ENCODE measurements at regions not wholly inside any gene's neighbourhood (a gene's known extent, or its start where the extent isn't known, plus 50 kb on each side); places are given as distances from the start of the nearest gene placed in this dataset.

DNA sequence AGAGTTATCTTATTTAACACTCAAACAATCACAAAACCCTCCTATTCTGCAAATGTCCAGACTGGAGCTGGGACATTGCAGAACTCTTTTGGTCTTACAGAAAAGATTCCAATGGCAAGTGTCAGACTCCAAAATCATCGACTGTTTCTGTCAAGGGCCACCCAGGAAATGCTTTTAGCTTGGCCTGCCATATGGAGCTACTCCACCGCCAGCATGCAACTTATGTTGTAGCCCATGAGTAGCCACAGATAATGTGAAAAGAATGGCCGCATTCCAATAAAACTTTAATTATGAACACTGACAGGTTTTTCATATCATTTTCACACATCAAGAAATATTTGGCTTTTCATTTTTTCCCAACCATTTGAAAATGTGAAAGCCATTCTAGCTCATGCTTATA, 57.5 kb downstream of the SYNE3 start:
- Histone ChIP-seq H3K4ac (ENCODE audit: low read depth, low read length) (no peak overlapping the region), H3K14ac (ENCODE audit: low read length) (no peak overlapping the region), H2BK5ac (ENCODE audit: low read depth, low read length, poor library complexity) (no peak overlapping the region), H4K12ac (ENCODE audit: low read depth, low read length) (no peak overlapping the region), H3K9me3 (ENCODE audit: insufficient read depth, low read depth, low read length) (no peaks in the 10 kb centered on the region), H3K79me1 (ENCODE audit: low read length) (no peaks in the 10 kb centered on the region), H3K4me3 (ENCODE audit: low read depth, low read length) (no peak overlapping the region), H3K4me1 (ENCODE audit: control insufficient read depth in 1 of 2, insufficient read depth in 2 of 2, low read length in 2 of 2) (peaks cover 0 to 4% of the 10 kb centered on the region in 2 experiments), H2BK12ac (ENCODE audit: low read length) (no peak overlapping the region), H3K79me2 (ENCODE audit: control insufficient read depth, insufficient read depth, low read length, poor library complexity) (no peaks in the 10 kb centered on the region), H3K9ac (ENCODE audit: low read length) (no peak overlapping the region), H3K23ac (ENCODE audit: low read length) (no peak overlapping the region), H3K18ac (ENCODE audit: low read length) (no peak overlapping the region), H2BK120ac (ENCODE audit: insufficient read depth, low read length, poor library complexity) (no peak overlapping the region), H4K8ac (ENCODE audit: low read depth, low read length) (no peak overlapping the region), H2AK5ac (ENCODE audit: low read length) (no peak overlapping the region), H3K27ac (ENCODE audit: low read depth, low read length) (no peak overlapping the region), H3K36me3 (ENCODE audit: control insufficient read depth in 1 of 2, insufficient read depth in 2 of 2, low read length in 2 of 2) (no peaks in the 10 kb centered on the region), H4K91ac (ENCODE audit: low read depth, low read length) (no peak overlapping the region), H3K4me2 (ENCODE audit: low read length) (no peak overlapping the region), H2AFZ (ENCODE audit: insufficient read depth, low read length, poor library complexity) (no peak overlapping the region), H3K27me3 (ENCODE audit: insufficient read depth, low read length) (no peaks in the 10 kb centered on the region)
- peak; percentile 44 to 60 for DNase-seq
- no CpG with 5 or more reads among the region's 3 CpGs for WGBS (ENCODE audit: extremely low coverage, insufficient coverage, insufficient read length)

- H3K27ac ChIP-seq (ENCODE audit: low read depth, low read length): no peak overlapping the region
- H3K4me2 ChIP-seq (ENCODE audit: low read length): no peak overlapping the region
- H4K91ac ChIP-seq (ENCODE audit: low read depth, low read length): no peak overlapping the region
- no peak for DNase-seq
- H2AK5ac ChIP-seq (ENCODE audit: low read length): no peak overlapping the region
- no peak overlapping the region for H2BK120ac ChIP-seq (ENCODE audit: insufficient read depth, low read length, poor library complexity)
- H2BK5ac ChIP-seq (ENCODE audit: low read depth, low read length, poor library complexity): no peak overlapping the region
- H3K9ac ChIP-seq (ENCODE audit: low read length): no peak overlapping the region
- H3K36me3 ChIP-seq (ENCODE audit: control insufficient read depth in 1 of 2, insufficient read depth in 2 of 2, low read length in 2 of 2): no peaks in the 10 kb centered on the region
- H3K9me3 ChIP-seq (ENCODE audit: insufficient read depth, low read depth, low read length): no peaks in the 10 kb centered on the region
- no peak overlapping the region for H2BK12ac ChIP-seq (ENCODE audit: low read length)
- no peak overlapping the region for H2AFZ ChIP-seq (ENCODE audit: insufficient read depth, low read length, poor library complexity)
- no peak overlapping the region for H3K18ac ChIP-seq (ENCODE audit: low read length)
- H3K14ac ChIP-seq (ENCODE audit: low read length): no peak overlapping the region
- no peak overlapping the region for H3K23ac ChIP-seq (ENCODE audit: low read length)
- no peaks in the 10 kb centered on the region for H3K79me2 ChIP-seq (ENCODE audit: control insufficient read depth, insufficient read depth, low read length, poor library complexity)
- H3K4me3 ChIP-seq (ENCODE audit: low read depth, low read length): no peak overlapping the region
- no peaks in the 10 kb centered on the region for H3K27me3 ChIP-seq (ENCODE audit: insufficient read depth, low read length)
- no peak overlapping the region for H3K4ac ChIP-seq (ENCODE audit: low read depth, low read length)
- H4K8ac ChIP-seq (ENCODE audit: low read depth, low read length): no peak overlapping the region
- no CpG with 5 or more reads among the region's 4 CpGs for WGBS (ENCODE audit: extremely low coverage, insufficient coverage, insufficient read length)
- H3K79me1 ChIP-seq (ENCODE audit: low read length): no peaks in the 10 kb centered on the region
- no peak overlapping the region for H4K12ac ChIP-seq (ENCODE audit: low read depth, low read length)
- peaks cover 0 to 2% of the 10 kb centered on the region in 2 experiments for H3K4me1 ChIP-seq (ENCODE audit: control insufficient read depth in 1 of 2, insufficient read depth in 2 of 2, low read length in 2 of 2)
Measured at GRCh38 chr14:95458459-95458858, 58.0 kb downstream of the SYNE3 start.

GRCh38 chr14:95456281-95456680, 60.2 kb downstream of the SYNE3 start:
- no peaks in the 10 kb centered on the region for H3K4me1 ChIP-seq (ENCODE audit: control insufficient read depth in 1 of 2, insufficient read depth in 2 of 2, low read length in 2 of 2)
- H4K8ac ChIP-seq (ENCODE audit: low read depth, low read length): no peak overlapping the region
- no peaks in the 10 kb centered on the region for H3K79me1 ChIP-seq (ENCODE audit: low read length)
- no peaks in the 10 kb centered on the region for H3K79me2 ChIP-seq (ENCODE audit: control insufficient read depth, insufficient read depth, low read length, poor library complexity)
- H2BK120ac ChIP-seq (ENCODE audit: insufficient read depth, low read length, poor library complexity): no peak overlapping the region
- H4K12ac ChIP-seq (ENCODE audit: low read depth, low read length): no peak overlapping the region
- H3K27ac ChIP-seq (ENCODE audit: low read depth, low read length): no peak overlapping the region
- WGBS (ENCODE audit: extremely low coverage, insufficient coverage, insufficient read length): no CpG with 5 or more reads among the region's 8 CpGs
- no peak overlapping the region for H3K23ac ChIP-seq (ENCODE audit: low read length)
- no peak overlapping the region for H3K9ac ChIP-seq (ENCODE audit: low read length)
- H3K36me3 ChIP-seq (ENCODE audit: control insufficient read depth in 1 of 2, insufficient read depth in 2 of 2, low read length in 2 of 2): no peaks in the 10 kb centered on the region
- no peak overlapping the region for H3K14ac ChIP-seq (ENCODE audit: low read length)
- no peak overlapping the region for H3K4ac ChIP-seq (ENCODE audit: low read depth, low read length)
- no peak overlapping the region for H2BK5ac ChIP-seq (ENCODE audit: low read depth, low read length, poor library complexity)
- no peaks in the 10 kb centered on the region for H3K9me3 ChIP-seq (ENCODE audit: insufficient read depth, low read depth, low read length)
- H3K4me3 ChIP-seq (ENCODE audit: low read depth, low read length): no peak overlapping the region
- H3K18ac ChIP-seq (ENCODE audit: low read length): no peak overlapping the region
- H4K91ac ChIP-seq (ENCODE audit: low read depth, low read length): no peak overlapping the region
- no peak overlapping the region for H2AK5ac ChIP-seq (ENCODE audit: low read length)
- H3K4me2 ChIP-seq (ENCODE audit: low read length): no peak overlapping the region
- no peak for DNase-seq
- no peak overlapping the region for H2BK12ac ChIP-seq (ENCODE audit: low read length)
- H2AFZ ChIP-seq (ENCODE audit: insufficient read depth, low read length, poor library complexity): no peak overlapping the region
- no peaks in the 10 kb centered on the region for H3K27me3 ChIP-seq (ENCODE audit: insufficient read depth, low read length)

- no peak overlapping the region for H3K18ac ChIP-seq (ENCODE audit: low read length)
- no peaks in the 10 kb centered on the region for H3K36me3 ChIP-seq (ENCODE audit: control insufficient read depth in 1 of 2, insufficient read depth in 2 of 2, low read length in 2 of 2)
- H3K23ac ChIP-seq (ENCODE audit: low read length): no peak overlapping the region
- H3K27ac ChIP-seq (ENCODE audit: low read depth, low read length): no peak overlapping the region
- H3K9me3 ChIP-seq (ENCODE audit: insufficient read depth, low read depth, low read length): no peaks in the 10 kb centered on the region
- H4K8ac ChIP-seq (ENCODE audit: low read depth, low read length): no peak overlapping the region
- H2BK120ac ChIP-seq (ENCODE audit: insufficient read depth, low read length, poor library complexity): no peak overlapping the region
- H2AK5ac ChIP-seq (ENCODE audit: low read length): no peak overlapping the region
- H4K91ac ChIP-seq (ENCODE audit: low read depth, low read length): no peak overlapping the region
- H4K12ac ChIP-seq (ENCODE audit: low read depth, low read length): no peak overlapping the region
- no peaks in the 10 kb centered on the region for H3K79me1 ChIP-seq (ENCODE audit: low read length)
- no peak overlapping the region for H3K4ac ChIP-seq (ENCODE audit: low read depth, low read length)
- WGBS (ENCODE audit: extremely low coverage, insufficient coverage, insufficient read length): no CpG with 5 or more reads among the region's 17 CpGs
- no peak overlapping the region for H2AFZ ChIP-seq (ENCODE audit: insufficient read depth, low read length, poor library complexity)
- no peaks in the 10 kb centered on the region for H3K27me3 ChIP-seq (ENCODE audit: insufficient read depth, low read length)
- no peak overlapping the region for H3K9ac ChIP-seq (ENCODE audit: low read length)
- no peak for DNase-seq
- no peaks in the 10 kb centered on the region for H3K4me1 ChIP-seq (ENCODE audit: control insufficient read depth in 1 of 2, insufficient read depth in 2 of 2, low read length in 2 of 2)
- H3K79me2 ChIP-seq (ENCODE audit: control insufficient read depth, insufficient read depth, low read length, poor library complexity): no peaks in the 10 kb centered on the region
- no peak overlapping the region for H3K4me2 ChIP-seq (ENCODE audit: low read length)
- H2BK12ac ChIP-seq (ENCODE audit: low read length): no peak overlapping the region
- H3K14ac ChIP-seq (ENCODE audit: low read length): no peak overlapping the region
- no peak overlapping the region for H3K4me3 ChIP-seq (ENCODE audit: low read depth, low read length)
- H2BK5ac ChIP-seq (ENCODE audit: low read depth, low read length, poor library complexity): no peak overlapping the region
Measured at GRCh38 chr14:95455246-95455645, 61.2 kb downstream of the SYNE3 start.

DNA sequence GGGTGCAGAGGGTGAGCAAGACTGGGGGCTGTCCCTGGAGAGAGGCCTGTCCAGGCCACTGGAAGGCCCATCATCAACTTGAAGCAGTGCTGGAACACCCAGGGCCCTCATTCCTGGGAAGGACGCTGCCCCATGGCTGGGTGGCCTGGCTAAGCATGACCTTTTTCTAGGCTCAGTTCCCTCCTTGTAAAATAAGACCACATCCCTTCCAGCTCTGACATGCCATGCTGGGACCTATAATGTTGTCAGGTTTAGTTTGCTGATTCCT, 62.8 kb downstream of the SYNE3 start:
- Histone ChIP-seq H3K27me3 (ENCODE audit: insufficient read depth, low read length) (no peaks in the 10 kb centered on the region), H4K8ac (ENCODE audit: low read depth, low read length) (no peak overlapping the region), H2BK120ac (ENCODE audit: insufficient read depth, low read length, poor library complexity) (no peak overlapping the region), H3K4ac (ENCODE audit: low read depth, low read length) (no peak overlapping the region), H3K9ac (ENCODE audit: low read length) (no peak overlapping the region), H2AFZ (ENCODE audit: insufficient read depth, low read length, poor library complexity) (no peak overlapping the region), H3K23ac (ENCODE audit: low read length) (no peak overlapping the region), H3K79me2 (ENCODE audit: control insufficient read depth, insufficient read depth, low read length, poor library complexity) (no peaks in the 10 kb centered on the region), H2BK5ac (ENCODE audit: low read depth, low read length, poor library complexity) (no peak overlapping the region), H3K27ac (ENCODE audit: low read depth, low read length) (no peak overlapping the region), H3K36me3 (ENCODE audit: control insufficient read depth in 1 of 2, insufficient read depth in 2 of 2, low read length in 2 of 2) (no peaks in the 10 kb centered on the region), H3K79me1 (ENCODE audit: low read length) (no peaks in the 10 kb centered on the region), H3K9me3 (ENCODE audit: insufficient read depth, low read depth, low read length) (no peaks in the 10 kb centered on the region), H3K18ac (ENCODE audit: low read length) (no peak overlapping the region), H3K4me1 (ENCODE audit: control insufficient read depth in 1 of 2, insufficient read depth in 2 of 2, low read length in 2 of 2) (no peaks in the 10 kb centered on the region), H2AK5ac (ENCODE audit: low read length) (no peak overlapping the region), H4K12ac (ENCODE audit: low read depth, low read length) (no peak overlapping the region), H3K14ac (ENCODE audit: low read length) (no peak overlapping the region), H2BK12ac (ENCODE audit: low read length) (no peak overlapping the region), H4K91ac (ENCODE audit: low read depth, low read length) (no peak overlapping the region), H3K4me2 (ENCODE audit: low read length) (no peak overlapping the region), H3K4me3 (ENCODE audit: low read depth, low read length) (no peak overlapping the region)
- no peak for DNase-seq
- no CpG with 5 or more reads among the region's 1 CpG for WGBS (ENCODE audit: extremely low coverage, insufficient coverage, insufficient read length)

Measured in trophoblast cell (in vitro differentiated cells and primary cell).